Medulla oblongata (tissue), 1 donor: ENCODE measurements at regions not wholly inside any gene's neighbourhood (a gene's known extent, or its start where the extent isn't known, plus 50 kb on each side); places are given as distances from the start of the nearest gene placed in this dataset.
"Not testable (repeated sequence)": the region's sequence is repeated elsewhere in the genome, so short reads cannot be mapped to it uniquely, and the experiment has no call there.

Experiments used
- DNase-seq: peaks from one replicate; pipeline ENCODE4 v3.0.0-alpha.2; 2015; ENCODE audit errors: extremely low spot score

DNA sequence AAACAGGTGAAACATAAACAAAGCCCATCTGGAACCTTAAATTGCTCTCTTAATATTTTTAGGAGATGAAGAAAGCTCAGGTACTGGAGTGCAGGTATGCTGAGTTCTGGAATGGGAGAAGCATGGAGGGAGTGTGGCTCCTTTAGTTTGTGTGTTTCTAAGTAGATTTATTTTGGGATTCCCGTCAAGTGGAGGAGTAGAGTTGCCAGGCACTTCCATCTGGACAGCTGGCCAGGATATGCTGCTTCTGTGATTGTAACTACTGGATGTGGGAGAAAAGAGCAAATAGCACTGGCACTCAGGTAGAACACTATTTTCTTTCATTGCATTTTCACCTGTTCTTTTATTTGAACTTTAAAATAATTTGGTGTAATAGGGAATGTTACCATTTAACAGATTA is 182.3 kb upstream of the MAST4 start:
- no peak for DNase-seq

DNA sequence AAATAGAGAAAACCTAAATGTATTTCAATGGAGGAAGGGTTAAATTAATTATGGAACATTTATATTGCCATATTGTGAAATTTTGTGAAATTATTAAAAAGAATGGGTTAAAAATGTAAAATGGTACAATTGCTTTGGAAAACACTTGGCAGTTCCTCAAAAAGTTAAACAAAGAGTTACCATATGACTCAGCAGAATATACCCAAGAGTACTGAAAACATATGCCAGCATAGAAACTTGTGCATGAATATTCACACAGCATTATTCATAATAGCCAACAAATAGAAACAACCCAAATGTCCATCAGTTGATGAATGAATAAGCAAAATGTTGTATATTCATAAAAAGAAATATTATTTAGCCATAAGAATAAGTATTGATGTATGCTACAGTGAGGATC is 181.0 kb upstream of the MAST4 start:
- no peak for DNase-seq

DNA sequence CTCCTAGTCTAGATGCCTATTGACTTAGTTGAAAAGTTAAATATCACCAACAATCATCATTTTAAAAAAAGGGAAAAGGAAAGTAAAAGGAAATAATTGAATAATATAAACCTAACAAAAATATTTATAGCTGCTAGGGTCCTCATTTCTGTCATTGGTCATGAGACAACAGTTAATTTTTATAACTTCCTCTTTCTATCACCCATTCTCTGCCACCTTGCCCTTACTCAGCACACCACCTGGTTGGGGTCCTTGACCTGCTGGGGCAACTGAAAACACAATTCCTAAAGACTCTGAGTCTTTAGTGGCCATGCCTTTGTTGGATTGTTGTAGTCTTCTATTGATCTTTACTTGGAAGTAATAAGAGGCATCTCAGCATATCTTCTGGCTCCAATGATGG is 179.5 kb upstream of the MAST4 start:
- no peak for DNase-seq

DNA sequence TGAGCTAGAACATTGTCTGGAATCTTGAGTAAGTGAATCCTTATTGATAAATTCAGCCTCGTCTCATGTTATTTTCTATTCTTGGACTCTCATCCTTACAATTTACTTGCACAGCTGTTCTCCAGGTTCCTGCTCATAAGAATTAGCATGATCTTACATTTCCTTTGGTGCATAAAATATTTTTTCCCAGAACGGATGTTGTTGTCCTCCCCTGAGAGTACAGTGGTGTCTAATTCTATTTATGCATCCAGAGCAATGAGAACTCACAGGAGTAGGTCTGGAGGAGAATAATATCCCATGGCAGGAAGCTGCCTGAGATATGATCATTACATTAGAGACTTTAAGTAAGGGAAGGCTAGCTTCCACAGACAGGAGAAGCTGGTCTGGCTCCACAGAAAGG is 178.4 kb upstream of the MAST4 start:
- DNase-seq: no peak

DNA sequence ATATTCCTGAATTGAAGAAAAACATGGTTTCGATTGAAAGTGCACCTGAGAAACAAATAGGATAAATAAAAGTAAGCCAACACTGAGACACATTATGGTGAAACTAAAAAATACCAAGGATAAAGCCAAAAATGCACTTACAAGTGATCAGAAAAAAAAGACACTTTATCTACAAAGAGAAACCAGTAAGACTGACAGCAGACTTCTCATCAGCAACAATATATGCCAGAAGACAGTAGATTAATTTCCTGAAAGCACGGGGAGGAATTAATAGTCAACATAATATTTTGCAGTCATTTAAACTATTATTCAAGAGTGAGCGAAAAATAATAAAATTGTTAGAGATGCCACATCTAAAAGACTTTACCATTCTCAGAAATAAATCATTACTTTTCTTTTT is 172.7 kb upstream of the MAST4 start:
- DNase-seq: no peak

DNA sequence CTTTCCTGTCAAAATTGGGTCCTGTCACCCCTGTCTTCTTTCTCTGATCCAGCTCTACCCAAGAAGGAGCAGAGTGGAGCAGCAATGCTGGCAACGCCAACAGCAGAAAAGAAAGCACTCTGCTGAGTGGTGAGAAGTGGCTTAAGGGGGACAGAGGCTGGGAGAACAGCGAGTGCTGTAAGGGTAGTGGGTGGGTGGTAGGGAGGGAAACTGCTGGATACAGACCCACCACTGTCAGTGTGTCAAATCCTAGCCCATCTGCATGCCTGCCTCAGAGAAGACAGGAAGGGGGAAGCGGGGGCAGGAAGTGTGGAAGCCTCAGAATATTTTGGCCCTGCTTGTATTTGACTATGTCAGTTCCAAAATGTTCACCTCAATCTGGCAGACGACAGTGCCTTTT is 170.4 kb upstream of the MAST4 start:
- no peak for DNase-seq

DNA sequence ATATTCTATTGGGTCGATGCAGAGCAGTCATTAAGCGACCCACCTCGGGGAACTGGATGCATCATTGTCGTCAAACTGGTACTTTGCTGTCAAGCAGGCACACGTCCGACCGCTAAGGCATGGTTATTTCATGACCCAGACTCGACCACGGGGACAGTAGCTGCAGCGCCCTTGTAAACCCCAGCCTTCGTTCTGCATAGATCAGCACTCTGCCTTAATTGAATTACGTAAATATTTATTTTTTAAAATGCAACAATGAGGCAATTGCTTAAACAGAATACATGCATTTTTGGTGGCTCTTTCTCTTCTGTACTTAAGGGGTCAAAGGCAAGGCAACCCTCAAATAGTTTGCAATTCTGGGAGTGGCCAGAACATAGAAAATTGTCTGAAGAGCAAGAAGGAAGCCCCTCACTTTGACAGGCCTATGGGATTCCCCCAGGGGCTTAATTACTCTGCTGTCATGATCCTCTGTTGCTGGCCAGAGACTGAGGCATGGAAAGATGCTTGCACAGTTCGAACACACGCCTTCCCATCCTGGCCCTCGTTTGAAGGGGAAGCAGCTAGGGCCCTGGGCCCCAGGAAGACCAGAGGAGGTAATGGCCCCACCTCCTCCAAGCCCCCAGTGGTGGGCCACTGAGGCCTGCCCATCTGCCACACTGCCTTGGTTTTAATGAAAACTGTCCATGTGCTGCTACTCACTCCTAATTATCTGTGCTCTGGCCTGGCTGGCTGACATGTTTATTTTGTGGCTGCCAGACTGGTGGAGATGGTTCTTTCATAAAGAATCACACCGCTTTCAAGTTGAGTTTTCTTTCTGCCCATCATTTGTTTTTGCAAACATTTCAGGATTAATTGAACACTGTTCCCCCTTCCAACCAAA is 169.7 kb upstream of the MAST4 start:
- no peak for DNase-seq

DNA sequence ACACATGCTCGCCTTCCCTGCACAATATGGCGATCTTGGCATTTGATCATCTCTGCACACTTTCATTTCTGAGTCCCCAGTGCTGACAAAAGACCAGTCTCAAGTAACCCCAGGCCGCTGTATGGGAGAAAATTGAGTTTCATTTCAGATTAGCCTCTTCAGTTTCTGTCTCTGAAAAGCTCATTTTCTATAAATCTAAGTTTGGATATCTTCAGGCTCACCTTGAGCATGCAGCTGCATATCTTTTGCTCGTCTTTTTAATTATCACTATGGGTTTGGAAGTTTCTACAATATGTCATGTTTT is 169.1 kb upstream of the MAST4 start:
- DNase-seq: no peak

DNA sequence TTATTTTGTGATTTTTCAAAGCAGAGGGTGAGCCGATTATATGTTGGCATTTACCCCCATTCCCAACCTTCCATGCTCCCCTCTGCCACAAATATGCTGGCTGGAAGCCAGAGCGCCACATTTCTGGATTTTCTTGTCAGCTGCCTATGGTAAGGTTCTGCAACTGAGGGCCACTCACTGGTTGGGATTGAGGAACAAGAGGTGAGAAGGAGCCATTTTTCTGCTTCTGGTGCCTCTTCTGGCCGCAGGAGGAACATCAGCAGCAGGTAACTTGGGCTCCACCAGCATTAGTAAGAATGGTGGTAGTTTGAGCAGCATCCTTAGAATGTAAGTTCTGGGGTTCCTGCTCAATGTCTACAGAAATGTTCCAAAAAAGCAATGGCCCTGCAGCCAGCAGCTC is 159.5 kb upstream of the MAST4 start:
- DNase-seq: no peak

DNA sequence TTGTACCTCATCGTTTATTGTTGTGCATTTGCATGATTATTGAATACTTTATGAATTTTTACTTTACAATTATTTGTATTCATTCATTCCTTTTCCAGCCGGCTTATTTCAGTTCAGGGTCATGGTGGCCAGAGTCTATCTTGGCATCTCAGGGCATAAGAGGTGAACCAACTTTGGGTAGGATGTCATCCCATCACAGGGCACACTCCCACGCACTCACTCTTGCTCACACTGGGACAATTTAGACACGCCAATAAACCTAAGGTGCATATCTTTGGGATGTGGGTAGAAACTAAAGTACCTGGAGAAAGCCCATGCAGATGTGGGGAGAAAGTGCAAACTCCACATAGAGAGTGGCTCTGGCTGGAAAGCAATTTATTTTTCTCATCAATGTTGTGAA is 158.1 kb upstream of the MAST4 start:
- no peak for DNase-seq

DNA sequence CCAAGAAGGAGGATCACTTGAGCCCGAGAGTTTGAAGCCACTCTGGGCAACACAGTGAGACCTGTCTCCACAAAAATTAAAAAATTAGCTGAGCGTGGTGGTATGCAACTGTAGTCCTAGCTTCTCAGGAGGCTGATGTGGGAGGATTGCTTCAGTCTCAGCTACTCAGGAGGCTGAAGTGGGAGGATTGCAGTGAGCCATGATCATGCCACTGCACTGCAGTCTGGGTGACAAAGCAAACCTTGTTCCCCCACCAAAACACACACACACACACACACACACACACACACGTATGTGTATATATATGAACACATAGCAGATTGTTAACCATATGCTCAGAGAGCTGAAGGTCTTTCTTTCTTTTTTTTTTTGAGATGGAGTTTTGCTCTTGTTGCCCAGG is 157.5 kb upstream of the MAST4 start:
- no peak for DNase-seq

DNA sequence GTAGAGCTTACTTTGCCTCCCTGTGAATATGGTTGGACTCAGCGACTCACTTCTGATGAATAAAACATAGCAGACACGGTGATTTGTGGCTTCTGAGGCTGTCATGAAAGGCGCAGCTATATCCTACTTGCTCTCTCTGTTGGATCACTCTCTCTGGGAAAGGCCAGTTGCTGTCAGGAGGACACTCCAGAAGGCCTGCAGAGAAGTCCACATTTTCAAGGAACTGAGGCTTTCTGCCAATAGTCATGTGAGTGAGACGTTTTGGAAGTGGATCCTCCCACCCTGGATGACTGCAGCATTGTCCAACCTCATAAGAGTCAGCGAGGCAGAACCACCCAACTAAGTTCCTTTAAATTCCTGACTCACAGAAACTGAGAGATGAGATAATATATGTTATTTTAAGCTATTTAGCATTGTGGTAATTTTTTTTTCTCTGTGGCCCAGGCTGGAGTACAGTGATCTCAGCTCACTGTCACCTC is 156.0 kb upstream of the MAST4 start:
- DNase-seq: no peak

DNA sequence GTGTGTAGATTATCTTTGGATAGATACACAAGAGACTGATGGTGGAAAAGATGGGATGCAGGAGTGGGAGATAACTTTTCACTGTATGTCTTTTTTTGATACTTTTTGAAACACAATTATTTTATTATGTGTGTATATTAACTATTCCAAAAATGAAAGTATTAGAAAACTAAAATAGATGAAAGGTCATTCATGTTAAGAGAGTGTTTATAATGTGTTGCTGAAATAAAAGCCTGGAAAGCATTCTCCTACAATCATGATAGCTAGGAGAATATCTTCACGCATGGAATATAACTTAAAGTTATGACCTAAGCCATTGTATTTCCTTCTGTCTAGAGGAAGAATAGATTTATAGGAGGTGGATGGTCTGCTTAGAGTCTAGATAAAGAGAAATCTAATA is 154.8 kb upstream of the MAST4 start:
- no peak for DNase-seq

DNA sequence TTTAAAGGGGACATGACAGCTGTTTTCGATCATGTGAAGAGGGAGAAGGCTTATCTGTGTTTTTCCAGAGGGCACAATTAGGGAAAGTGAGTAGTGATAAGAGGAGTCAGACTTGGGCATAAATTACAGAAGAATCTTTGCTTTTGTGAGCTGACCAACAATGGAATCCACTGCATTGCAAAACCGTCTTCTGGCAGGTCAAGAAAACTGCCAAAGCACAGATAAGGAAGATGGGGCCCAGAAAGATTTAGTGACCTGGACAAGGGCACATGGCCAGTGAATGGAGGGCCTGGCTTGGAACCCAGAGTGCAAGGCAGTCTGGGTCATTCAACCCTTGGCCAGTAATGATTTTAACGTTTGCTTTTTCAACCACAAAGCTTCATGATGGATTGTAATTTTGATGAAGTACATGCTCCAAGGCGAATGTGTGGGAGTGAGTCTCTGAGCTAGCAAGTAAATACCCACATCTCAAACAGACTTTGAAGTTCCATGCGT is 153.2 kb upstream of the MAST4 start:
- no peak for DNase-seq

DNA sequence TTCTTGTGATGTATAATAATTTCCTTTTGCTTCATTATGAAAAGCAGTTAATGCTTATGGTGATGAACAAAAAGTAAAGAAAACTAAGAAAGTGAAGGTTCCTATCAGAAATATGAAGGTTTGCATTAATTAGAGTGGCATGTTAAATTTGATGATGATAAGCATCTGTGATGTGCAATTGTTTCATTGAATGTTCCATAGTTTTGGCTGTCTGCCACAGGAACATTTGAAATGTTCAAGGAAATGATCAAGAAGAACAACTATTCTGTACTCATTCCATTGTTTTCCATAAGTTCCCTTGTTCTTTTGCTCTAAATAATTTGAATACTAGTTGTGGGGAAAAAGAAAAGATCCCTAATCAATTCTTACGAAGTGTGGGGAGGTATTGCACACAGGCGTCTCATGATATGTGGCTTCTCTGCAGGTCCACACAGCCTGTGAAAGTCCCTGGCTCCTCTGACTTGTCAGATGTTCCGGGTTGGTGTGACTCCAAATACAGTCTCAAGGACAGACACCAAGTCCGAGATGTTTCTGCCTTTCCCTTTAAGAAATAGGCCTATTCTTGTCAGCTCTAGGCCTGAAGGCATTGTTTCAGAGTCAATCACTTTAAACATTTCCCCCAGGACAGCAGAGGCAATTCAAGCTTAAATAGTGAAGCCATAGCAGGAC is 152.6 kb upstream of the MAST4 start:
- DNase-seq: no peak

DNA sequence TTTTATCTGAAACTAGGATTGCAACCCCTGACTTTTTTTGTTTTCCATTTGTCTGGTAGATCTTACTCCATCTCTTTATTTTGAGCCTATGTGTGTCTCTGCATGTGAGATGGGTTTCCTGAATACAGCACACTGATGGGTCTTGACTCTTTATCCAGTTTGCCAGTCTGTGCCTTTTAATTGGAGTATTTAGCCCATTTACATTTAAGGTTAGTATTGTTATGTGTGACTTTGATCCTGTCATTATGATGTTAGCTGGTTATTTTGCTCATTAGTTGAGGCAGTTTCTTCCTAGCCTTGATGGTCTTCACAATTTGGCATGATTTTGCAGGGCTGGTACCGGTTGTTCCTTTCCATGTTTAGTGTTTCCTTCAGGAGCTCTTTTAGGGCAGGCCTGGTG is 148.1 kb upstream of the MAST4 start:
- not testable (repeated sequence) for DNase-seq

DNA sequence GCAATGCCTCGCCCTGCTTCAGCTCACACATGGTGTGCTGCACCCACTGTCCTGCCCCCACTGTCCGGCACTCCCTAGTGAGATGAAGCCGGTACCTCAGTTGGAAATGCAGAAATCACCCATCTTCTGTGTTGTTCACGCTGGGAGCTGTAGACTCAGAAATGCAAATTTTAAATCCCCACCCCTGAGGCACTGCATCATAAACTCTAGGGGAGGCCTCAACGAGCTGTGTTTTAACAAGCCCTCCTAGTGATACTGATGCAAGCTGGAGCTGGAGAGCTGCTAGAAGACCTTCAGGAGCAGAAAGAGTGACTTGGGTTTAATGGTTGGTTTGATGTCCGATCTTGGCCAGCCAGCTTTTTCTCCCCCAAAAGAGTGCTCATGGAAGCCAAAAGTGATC is 146.0 kb upstream of the MAST4 start:
- DNase-seq: no peak

DNA sequence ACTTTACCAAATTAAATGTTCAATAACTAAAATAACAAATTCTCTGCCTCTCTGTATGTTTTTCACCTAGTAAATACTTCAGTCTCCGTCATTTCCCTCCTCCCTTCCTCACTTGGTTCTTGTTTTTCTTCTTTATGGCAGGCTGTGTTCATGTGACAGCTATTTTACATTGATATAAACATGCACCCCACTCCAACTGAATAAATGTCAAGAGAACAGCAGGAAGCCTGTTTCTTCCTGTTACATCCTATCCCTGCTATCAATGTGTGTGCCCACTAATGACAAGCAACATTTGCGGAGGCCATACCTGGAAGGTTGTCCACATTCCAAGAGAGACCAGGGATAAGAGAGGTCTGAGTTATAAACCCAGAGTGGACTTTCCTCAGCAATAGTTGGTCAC is 145.2 kb upstream of the MAST4 start:
- DNase-seq: no peak

DNA sequence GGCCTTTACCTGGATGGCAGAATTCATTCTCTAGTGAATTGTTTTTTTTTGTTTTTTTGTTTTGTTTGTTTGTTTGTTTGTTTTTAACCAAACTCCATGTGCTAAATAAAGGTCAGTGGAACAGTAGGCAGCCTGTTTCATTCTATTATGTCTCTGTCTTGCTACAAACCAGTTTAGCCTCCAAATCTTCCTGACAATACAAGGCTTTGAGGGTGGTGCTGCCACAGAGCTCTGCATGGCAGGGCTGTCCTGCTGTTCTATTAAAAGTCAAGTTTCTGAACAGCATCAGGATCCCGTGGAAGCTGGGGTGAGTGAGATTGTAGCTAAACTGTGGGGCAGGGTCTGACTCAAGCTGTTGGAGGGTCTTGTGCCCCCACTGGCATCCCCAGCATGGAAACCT is 144.1 kb upstream of the MAST4 start:
- peak; percentile 21 for DNase-seq

DNA sequence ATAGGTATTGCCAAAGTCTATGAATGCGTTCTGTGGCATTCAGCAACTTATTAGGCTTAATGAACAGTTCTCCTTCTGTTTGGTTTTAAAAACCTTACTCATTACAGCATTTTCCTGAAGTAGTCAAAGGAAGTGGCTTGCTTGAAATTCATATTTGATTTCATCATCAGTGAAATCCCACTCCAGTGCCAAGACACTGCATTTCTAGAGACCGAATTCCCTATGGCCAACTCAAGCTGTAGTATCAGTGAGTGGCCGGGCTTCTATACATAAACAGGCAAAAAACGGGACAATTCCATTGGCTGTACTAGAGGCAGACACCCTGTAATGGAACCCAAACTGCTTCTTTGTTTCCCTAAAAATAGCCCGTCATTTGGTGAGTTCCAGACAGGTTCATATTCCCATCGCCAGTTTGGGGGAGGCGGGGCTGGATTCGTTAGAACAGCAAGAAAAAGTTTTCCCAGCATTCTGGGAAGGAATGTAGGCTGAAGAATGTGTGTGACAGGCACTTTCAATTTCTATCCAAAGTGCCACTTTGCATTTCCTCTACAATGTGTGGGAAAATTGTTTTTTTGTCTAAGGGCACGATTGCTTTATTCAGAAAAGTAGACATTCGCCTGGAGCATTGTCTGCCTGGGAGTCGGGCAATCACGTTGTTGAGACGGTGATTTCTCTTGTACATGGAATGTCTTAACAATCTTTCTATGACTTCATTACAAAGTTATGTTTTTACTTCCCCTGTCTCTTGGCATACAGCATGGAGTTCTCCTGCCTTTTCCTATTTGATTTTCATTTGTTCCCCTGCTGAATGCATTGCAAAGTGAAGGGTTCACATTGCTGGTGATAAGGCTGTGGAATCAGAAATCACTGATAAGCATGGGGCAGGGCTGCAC is 141.8 kb upstream of the MAST4 start:
- no peak for DNase-seq

DNA sequence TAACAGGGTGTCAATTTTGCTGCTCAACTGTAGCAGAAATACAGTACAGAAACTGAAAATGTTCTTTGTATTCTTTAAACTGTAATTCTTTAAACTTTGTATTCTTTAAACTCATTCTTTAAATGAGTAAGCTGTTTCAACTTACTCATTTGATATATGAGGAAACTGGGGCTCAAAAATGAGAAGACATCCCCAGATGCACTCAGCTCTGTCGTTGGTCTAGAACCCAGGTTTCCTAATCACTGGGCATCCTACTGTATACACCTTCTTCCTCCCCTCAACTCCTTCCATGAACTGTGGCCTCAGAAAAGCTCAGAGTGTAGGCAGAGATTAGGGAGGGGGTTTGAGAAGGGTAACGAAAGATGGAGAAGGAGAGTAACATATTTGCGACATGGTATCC is 136.5 kb upstream of the MAST4 start:
- DNase-seq: no peak

DNA sequence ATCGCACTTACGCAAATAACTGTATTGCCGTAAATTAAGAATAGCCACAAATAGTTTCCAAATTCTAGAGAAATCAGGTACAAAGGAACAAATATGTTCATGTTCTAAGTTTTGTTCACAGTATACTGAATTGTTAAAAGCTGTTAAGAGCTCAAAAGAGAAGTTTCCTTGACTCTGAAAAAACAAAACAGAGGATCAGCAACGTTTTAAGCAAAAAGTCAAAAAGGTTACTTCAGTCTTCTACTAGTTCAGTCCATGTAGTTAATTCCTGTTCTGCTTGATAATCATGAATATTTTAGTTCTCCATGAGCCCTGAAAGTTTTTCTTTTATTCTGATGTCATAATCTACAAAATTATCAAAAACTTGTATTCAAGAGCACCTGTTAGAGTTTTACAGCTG is 128.6 kb upstream of the MAST4 start:
- no peak for DNase-seq
